Activated CD8-positive, alpha-beta memory T cell treated with anti-CD3 and anti-CD28 coated beads for 4 hours (primary cell): ENCODE measurements at regions not wholly inside any gene's neighbourhood (a gene's known extent, or its start where the extent isn't known, plus 50 kb on each side); places are given as distances from the start of the nearest gene placed in this dataset.

Experiments used
- DNase-seq, 2 donors: peaks; one replicate each; pipeline ENCODE4 v3.0.0-alpha.2; 2020; ENCODE audit warnings: low read depth in 2 of 2

- DNase-seq, result no peak
Measured at GRCh38 chr20:39576771-39577170, 614.6 kb downstream of the DHX35 start.

GRCh38 chr20:39574061-39574460, 611.9 kb downstream of the DHX35 start:
- no peak for DNase-seq

GRCh38 chr20:39571171-39571570, 609.0 kb downstream of the DHX35 start:
- DNase-seq, result no peak

GRCh38 chr20:39568109-39568508, 606.0 kb downstream of the DHX35 start:
- DNase-seq, result no peak

GRCh38 chr20:39563349-39563748, 601.2 kb downstream of the DHX35 start:
- DNase-seq, result no peak

- no peak for DNase-seq
Measured at GRCh38 chr20:39554341-39554740, 592.2 kb downstream of the DHX35 start.

- DNase-seq, result no peak
Measured at GRCh38 chr20:39553120-39553519, 591.0 kb downstream of the DHX35 start.

- no peak for DNase-seq
Measured at GRCh38 chr20:39549733-39550132, 587.6 kb downstream of the DHX35 start.

GRCh38 chr20:39547546-39548408, 585.6 kb downstream of the DHX35 start:
- no peak for DNase-seq

GRCh38 chr20:39541136-39541803, 579.1 kb downstream of the DHX35 start:
- DNase-seq, result no peak

- no peak for DNase-seq
Measured at GRCh38 chr20:39538317-39538716, 576.2 kb downstream of the DHX35 start.

- no peak for DNase-seq
Measured at GRCh38 chr20:39535301-39535700, 573.2 kb downstream of the DHX35 start.

- no peak for DNase-seq
Measured at GRCh38 chr20:39534846-39535245, 572.7 kb downstream of the DHX35 start.

- DNase-seq, result no peak
Measured at GRCh38 chr20:39533858-39534257, 571.7 kb downstream of the DHX35 start.

GRCh38 chr20:39532205-39532604, 570.1 kb downstream of the DHX35 start:
- no peak for DNase-seq

GRCh38 chr20:39528436-39528835, 566.3 kb downstream of the DHX35 start:
- no peak for DNase-seq

- no peak for DNase-seq
Measured at GRCh38 chr20:39524371-39524911, 562.3 kb downstream of the DHX35 start.

- DNase-seq, result no peak
Measured at GRCh38 chr20:39523405-39523804, 561.3 kb downstream of the DHX35 start.

GRCh38 chr20:39518654-39519053, 556.5 kb downstream of the DHX35 start:
- no peak for DNase-seq

- no peak for DNase-seq
Measured at GRCh38 chr20:39516964-39517363, 554.8 kb downstream of the DHX35 start.

GRCh38 chr20:39504710-39505094, 542.6 kb downstream of the DHX35 start:
- no peak for DNase-seq

- DNase-seq, result no peak
Measured at GRCh38 chr20:39503902-39504709, 542.0 kb downstream of the DHX35 start.
